Coronary artery (tissue), 2 donors: ENCODE measurements at regions not wholly inside any gene's neighbourhood (a gene's known extent, or its start where the extent isn't known, plus 50 kb on each side); places are given as distances from the start of the nearest gene placed in this dataset.

Experiments used
- DNase-seq: peaks from one replicate; pipeline ENCODE4 v3.0.0-alpha.2; 2017; ENCODE audit warnings: low spot score
- H3K27ac ChIP-seq, 2 donors: fragments of 200-600 bp; sonication (generic); one replicate each; pipeline ENCODE4 v1.5.1; 2016 to 2019
- H3K4me3 ChIP-seq: fragments of 200-600 bp; sonication (generic); 2 replicates; pipeline ENCODE4 v1.5.1; 2016; ENCODE audit warnings: mild to moderate bottlenecking, moderate library complexity
- CTCF ChIP-seq: fragments of 200-600 bp; sonication (generic); IDR thresholded peaks from one replicate; pipeline ENCODE4 v1.5.1; 2019; ENCODE audit warnings: antibody characterized with exemption

GRCh38 chr9:95726756-95727155, 148.7 kb upstream of the ERCC6L2 start:
- no peak for DNase-seq
- peak; percentile 74 for TF ChIP-seq CTCF
- Histone ChIP-seq H3K4me3 (no peak overlapping the region), H3K27ac (no peak overlapping the region)

GRCh38 chr9:95725045-95725444, 150.4 kb upstream of the ERCC6L2 start:
- Histone ChIP-seq H3K4me3 (no peak overlapping the region), H3K27ac (no peak overlapping the region)
- no peak for DNase-seq
- TF ChIP-seq CTCF, result no peak

- no peak for DNase-seq
- TF ChIP-seq CTCF, result no peak
- H3K4me3 ChIP-seq, result no peak overlapping the region
- H3K27ac ChIP-seq, result no peak overlapping the region
Measured at GRCh38 chr9:95724253-95724991, 151.1 kb upstream of the ERCC6L2 start.

- no peak for DNase-seq
- Histone ChIP-seq H3K27ac (no peak overlapping the region), H3K4me3 (no peak overlapping the region)
- no peak for TF ChIP-seq CTCF
Measured at GRCh38 chr9:95722141-95722540, 153.3 kb upstream of the ERCC6L2 start.

GRCh38 chr9:95721061-95721531, 154.4 kb upstream of the ERCC6L2 start:
- Histone ChIP-seq H3K27ac (no peak overlapping the region), H3K4me3 (no peak overlapping the region)
- DNase-seq, result no peak
- TF ChIP-seq CTCF, result no peak

- Histone ChIP-seq H3K27ac (no peak overlapping the region), H3K4me3 (no peak overlapping the region)
- no peak for DNase-seq
- no peak for TF ChIP-seq CTCF
Measured at GRCh38 chr9:95720496-95720895, 155.0 kb upstream of the ERCC6L2 start.

GRCh38 chr9:95719354-95719753, 156.1 kb upstream of the ERCC6L2 start:
- Histone ChIP-seq H3K4me3 (no peak overlapping the region), H3K27ac (no peak overlapping the region)
- DNase-seq, result no peak
- no peak for TF ChIP-seq CTCF
